ENCODE measurements at regions not wholly inside any gene's neighbourhood (a gene's known extent, or its start where the extent isn't known, plus 50 kb on each side); places are given as distances from the start of the nearest gene placed in this dataset.

GRCh38 chr2:239650674-239651073, 249.9 kb upstream of the HDAC4 start:
- Histone ChIP-seq H3F3A (ENCODE audit: insufficient read depth, low read length) (no peaks in the 10 kb centered on the region), H2AFZ (ENCODE audit: low read length) (no peak overlapping the region), H3K4me1 (ENCODE audit: insufficient read depth, low read length, severe bottlenecking) (no peaks in the 10 kb centered on the region), H3K36me3 (ENCODE audit: insufficient read depth, low read length) (no peaks in the 10 kb centered on the region), H3K27ac (ENCODE audit: low read depth, low read length, poor library complexity, severe bottlenecking) (no peak overlapping the region), H3K9ac (ENCODE audit: low read length) (no peak overlapping the region), H3K9me3 (ENCODE audit: low read length) (no peaks in the 10 kb centered on the region), H4K20me1 (ENCODE audit: insufficient read depth, low read length) (no peaks in the 10 kb centered on the region), H3K4me2 (ENCODE audit: low read length) (no peak overlapping the region), H3K79me2 (ENCODE audit: insufficient read depth, low read length) (no peaks in the 10 kb centered on the region), H3K27me3 (ENCODE audit: insufficient read depth, low read length) (no peaks in the 10 kb centered on the region), H3K4me3 (ENCODE audit: low read depth, low read length, poor library complexity, severe bottlenecking) (no peak overlapping the region), H3K9me2 (ENCODE audit: low read depth, low read length) (no peaks in the 10 kb centered on the region)
- TF ChIP-seq, protein P1, sequence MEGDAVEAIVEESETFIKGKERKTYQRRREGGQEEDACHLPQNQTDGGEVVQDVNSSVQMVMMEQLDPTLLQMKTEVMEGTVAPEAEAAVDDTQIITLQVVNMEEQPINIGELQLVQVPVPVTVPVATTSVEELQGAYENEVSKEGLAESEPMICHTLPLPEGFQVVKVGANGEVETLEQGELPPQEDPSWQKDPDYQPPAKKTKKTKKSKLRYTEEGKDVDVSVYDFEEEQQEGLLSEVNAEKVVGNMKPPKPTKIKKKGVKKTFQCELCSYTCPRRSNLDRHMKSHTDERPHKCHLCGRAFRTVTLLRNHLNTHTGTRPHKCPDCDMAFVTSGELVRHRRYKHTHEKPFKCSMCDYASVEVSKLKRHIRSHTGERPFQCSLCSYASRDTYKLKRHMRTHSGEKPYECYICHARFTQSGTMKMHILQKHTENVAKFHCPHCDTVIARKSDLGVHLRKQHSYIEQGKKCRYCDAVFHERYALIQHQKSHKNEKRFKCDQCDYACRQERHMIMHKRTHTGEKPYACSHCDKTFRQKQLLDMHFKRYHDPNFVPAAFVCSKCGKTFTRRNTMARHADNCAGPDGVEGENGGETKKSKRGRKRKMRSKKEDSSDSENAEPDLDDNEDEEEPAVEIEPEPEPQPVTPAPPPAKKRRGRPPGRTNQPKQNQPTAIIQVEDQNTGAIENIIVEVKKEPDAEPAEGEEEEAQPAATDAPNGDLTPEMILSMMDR (IDR thresholded peaks at IDR 0.05; ENCODE audit: low read length): no peak
- no peak for TF ChIP-seq EZH2 (IDR thresholded peaks at IDR 0.05; ENCODE audit: borderline replicate concordance, low read length)

GRCh38 chr2:239649309-239649708, 248.5 kb upstream of the HDAC4 start:
- H4K20me1 ChIP-seq (ENCODE audit: insufficient read depth, low read length): no peaks in the 10 kb centered on the region
- no peak overlapping the region for H3K4me3 ChIP-seq (ENCODE audit: low read depth, low read length, poor library complexity, severe bottlenecking)
- TF ChIP-seq, protein P1 (IDR thresholded peaks at IDR 0.05; ENCODE audit: low read length): no peak
- TF ChIP-seq EZH2 (IDR thresholded peaks at IDR 0.05; ENCODE audit: borderline replicate concordance, low read length): no peak
- H3K27ac ChIP-seq (ENCODE audit: low read depth, low read length, poor library complexity, severe bottlenecking): no peak overlapping the region
- H3K4me1 ChIP-seq (ENCODE audit: insufficient read depth, low read length, severe bottlenecking): no peaks in the 10 kb centered on the region
- no peaks in the 10 kb centered on the region for H3K27me3 ChIP-seq (ENCODE audit: insufficient read depth, low read length)
- no peaks in the 10 kb centered on the region for H3K9me3 ChIP-seq (ENCODE audit: low read length)
- H3K79me2 ChIP-seq (ENCODE audit: insufficient read depth, low read length): no peaks in the 10 kb centered on the region
- no peaks in the 10 kb centered on the region for H3K9me2 ChIP-seq (ENCODE audit: low read depth, low read length)
- no peaks in the 10 kb centered on the region for H3F3A ChIP-seq (ENCODE audit: insufficient read depth, low read length)
- H2AFZ ChIP-seq (ENCODE audit: low read length): no peak overlapping the region
- H3K4me2 ChIP-seq (ENCODE audit: low read length): no peak overlapping the region
- H3K9ac ChIP-seq (ENCODE audit: low read length): no peak overlapping the region
- H3K36me3 ChIP-seq (ENCODE audit: insufficient read depth, low read length): no peaks in the 10 kb centered on the region

DNA sequence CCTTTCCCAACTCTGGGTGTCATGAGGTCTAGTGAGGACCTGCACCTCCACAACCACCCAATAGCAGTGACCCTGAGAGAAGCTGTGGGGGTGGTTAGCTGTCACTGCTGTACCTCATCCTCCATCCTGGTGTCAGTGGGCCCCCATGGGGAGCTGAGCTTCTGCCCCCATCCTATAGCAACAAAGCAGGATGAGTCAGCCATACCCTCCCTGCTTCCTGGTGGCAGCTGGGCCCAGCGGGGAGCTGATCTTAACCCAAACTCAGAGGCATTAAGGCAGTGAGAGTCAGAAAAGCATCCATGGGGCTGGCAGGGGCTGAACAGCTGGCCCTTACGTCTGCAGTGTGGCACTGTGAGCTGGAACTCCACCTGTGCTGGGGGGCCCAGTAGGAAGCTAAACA, 247.8 kb upstream of the HDAC4 start:
- Histone ChIP-seq H3K9ac (ENCODE audit: low read length) (no peak overlapping the region), H3F3A (ENCODE audit: insufficient read depth, low read length) (no peaks in the 10 kb centered on the region), H3K4me2 (ENCODE audit: low read length) (no peak overlapping the region), H3K4me1 (ENCODE audit: insufficient read depth, low read length, severe bottlenecking) (no peaks in the 10 kb centered on the region), H3K27ac (ENCODE audit: low read depth, low read length, poor library complexity, severe bottlenecking) (no peak overlapping the region), H3K9me3 (ENCODE audit: low read length) (no peaks in the 10 kb centered on the region), H3K36me3 (ENCODE audit: insufficient read depth, low read length) (no peaks in the 10 kb centered on the region), H3K79me2 (ENCODE audit: insufficient read depth, low read length) (no peaks in the 10 kb centered on the region), H2AFZ (ENCODE audit: low read length) (no peak overlapping the region), H3K27me3 (ENCODE audit: insufficient read depth, low read length) (no peaks in the 10 kb centered on the region), H3K9me2 (ENCODE audit: low read depth, low read length) (no peaks in the 10 kb centered on the region), H4K20me1 (ENCODE audit: insufficient read depth, low read length) (no peaks in the 10 kb centered on the region), H3K4me3 (ENCODE audit: low read depth, low read length, poor library complexity, severe bottlenecking) (no peak overlapping the region)
- TF ChIP-seq, protein P1 (IDR thresholded peaks at IDR 0.05; ENCODE audit: low read length): no peak
- TF ChIP-seq EZH2 (IDR thresholded peaks at IDR 0.05; ENCODE audit: borderline replicate concordance, low read length): no peak

Data from OCI-LY1 (cell line).